BE2C (cell line): ENCODE measurements at regions not wholly inside any gene's neighbourhood (a gene's known extent, or its start where the extent isn't known, plus 50 kb on each side); places are given as distances from the start of the nearest gene placed in this dataset.
"Not testable (repeated sequence)": the region's sequence is repeated elsewhere in the genome, so short reads cannot be mapped to it uniquely, and the experiment has no call there.

ENCODE experiments used
- DNase-seq: peaks from one replicate; pipeline ENCODE4 v3.0.0-alpha.2; 2020
- H3K27me3 ChIP-seq: fragments of 250-450 bp; sonication (Bioruptor Pico); 2 replicates; pipeline ENCODE4 v1.5.1; 2020; ENCODE audit warnings: mild to moderate bottlenecking
- H3K36me3 ChIP-seq: fragments of 250-450 bp; sonication (Bioruptor Pico); 2 replicates; pipeline ENCODE4 v1.5.1; 2020; ENCODE audit warnings: mild to moderate bottlenecking
- H3K4me1 ChIP-seq: fragments of 250-450 bp; sonication (Bioruptor Pico); 2 replicates; pipeline ENCODE4 v1.5.1; 2020
- H3K4me3 ChIP-seq: 2 replicates; pipeline ENCODE4 v1.5.1; 2011; ENCODE audit warnings: low read depth, low read length
- H3K9me3 ChIP-seq: fragments of 250-450 bp; sonication (Bioruptor Pico); 2 replicates; pipeline ENCODE4 v1.5.1; 2020
- CTCF ChIP-seq: IDR thresholded peaks from 2 replicates; pipeline ENCODE4 v1.5.1; 2012; ENCODE audit warnings: mild to moderate bottlenecking, low read depth, low read length

- no peaks in the 10 kb centered on the region for H3K36me3 ChIP-seq
- DNase-seq: no peak
- H3K4me1 ChIP-seq: no peaks in the 10 kb centered on the region
- H3K4me3 ChIP-seq: no peak overlapping the region
- no peaks in the 10 kb centered on the region for H3K9me3 ChIP-seq
- no peak for TF ChIP-seq CTCF
- no peaks in the 10 kb centered on the region for H3K27me3 ChIP-seq
These were observed 227.3 kb upstream of the CENPE start for GRCh38 chr4:103425406-103425805.

GRCh38 chr4:103424853-103425252, 226.7 kb upstream of the CENPE start:
- H3K36me3 ChIP-seq: no peaks in the 10 kb centered on the region
- TF ChIP-seq CTCF: no peak
- no peak overlapping the region for H3K4me3 ChIP-seq
- DNase-seq: no peak
- no peaks in the 10 kb centered on the region for H3K27me3 ChIP-seq
- H3K4me1 ChIP-seq: no peaks in the 10 kb centered on the region
- no peaks in the 10 kb centered on the region for H3K9me3 ChIP-seq

- H3K9me3 ChIP-seq: no peaks in the 10 kb centered on the region
- H3K36me3 ChIP-seq: no peaks in the 10 kb centered on the region
- no peak for TF ChIP-seq CTCF
- no peak overlapping the region for H3K4me3 ChIP-seq
- DNase-seq: no peak
- H3K27me3 ChIP-seq: no peaks in the 10 kb centered on the region
- no peaks in the 10 kb centered on the region for H3K4me1 ChIP-seq
These were observed 225.1 kb upstream of the CENPE start for GRCh38 chr4:103423261-103423660.

- DNase-seq: no peak
- TF ChIP-seq CTCF: no peak
These were observed 224.5 kb upstream of the CENPE start for GRCh38 chr4:103422467-103423219.

GRCh38 chr4:103415801-103416200, 217.7 kb upstream of the CENPE start:
- TF ChIP-seq CTCF: no peak
- Histone ChIP-seq H3K36me3 (no peaks in the 10 kb centered on the region), H3K9me3 (no peaks in the 10 kb centered on the region), H3K4me1 (no peaks in the 10 kb centered on the region), H3K27me3 (no peaks in the 10 kb centered on the region), H3K4me3 (no peak overlapping the region)
- DNase-seq: no peak

More at GRCh38 chr4:103422467-103423219, 224.5 kb upstream of the CENPE start:
- no peaks in the 10 kb centered on the region for H3K27me3 ChIP-seq
- H3K9me3 ChIP-seq: no peaks in the 10 kb centered on the region
- no peaks in the 10 kb centered on the region for H3K4me1 ChIP-seq
- H3K36me3 ChIP-seq: no peaks in the 10 kb centered on the region
- H3K4me3 ChIP-seq: no peak overlapping the region

- not testable (repeated sequence) for H3K9me3 ChIP-seq, H3K4me1 ChIP-seq, H3K27me3 ChIP-seq, DNase-seq, H3K4me3 ChIP-seq, H3K36me3 ChIP-seq
These were observed 214.5 kb upstream of the CENPE start for GRCh38 chr4:103412646-103413045.

- H3K27me3 ChIP-seq: no peaks in the 10 kb centered on the region
- H3K36me3 ChIP-seq: no peaks in the 10 kb centered on the region
- no peak for TF ChIP-seq CTCF
- DNase-seq: no peak
- no peak overlapping the region for H3K4me3 ChIP-seq
- no peaks in the 10 kb centered on the region; the same call in 1 of the 2 replicates for H3K9me3 ChIP-seq
- H3K4me1 ChIP-seq: no peaks in the 10 kb centered on the region
These were observed 212.2 kb upstream of the CENPE start for GRCh38 chr4:103410386-103410785.
